Prostate gland (tissue), 2 donors: ENCODE measurements at regions not wholly inside any gene's neighbourhood (a gene's known extent, or its start where the extent isn't known, plus 50 kb on each side); places are given as distances from the start of the nearest gene placed in this dataset.

Source experiments
- CTCF ChIP-seq, 4 experiments: fragments of 200-600 bp in 2 of 4; fragments of 450-650 bp in 2 of 4; sonication (generic) in 2 of 4; IDR thresholded peaks; 1 replicate in 3 of 4; 2 replicates in 1 of 4; pipeline ENCODE4 v1.5.1; 2016 to 2019; ENCODE audit warnings: antibody characterized with exemption in 4 of 4, mild to moderate bottlenecking in 2 of 4, moderate library complexity in 2 of 4
- POLR2A ChIP-seq: fragments of 450-650 bp; IDR thresholded peaks from one replicate; pipeline ENCODE4 v1.6.1; 2016; ENCODE audit warnings: antibody characterized with exemption, mild to moderate bottlenecking

- TF ChIP-seq CTCF (IDR thresholded peaks at IDR 0.05) (no peak), POLR2A (no peak)
Observed at GRCh38 chr13:84470528-84470927, 588.3 kb upstream of the SLITRK1 start.
